ENCODE measurements at regions not wholly inside any gene's neighbourhood (a gene's known extent, or its start where the extent isn't known, plus 50 kb on each side); places are given as distances from the start of the nearest gene placed in this dataset.

- Histone ChIP-seq H4K20me1 (ENCODE audit: insufficient read depth, low read length) (no peaks in the 10 kb centered on the region), H3K9me2 (ENCODE audit: insufficient read depth, low read length) (no peaks in the 10 kb centered on the region), H3K4me1 (ENCODE audit: insufficient read depth, low read length, poor library complexity, severe bottlenecking) (no peaks in the 10 kb centered on the region), H3K4me2 (ENCODE audit: low read length) (no peak overlapping the region), H3K36me3 (ENCODE audit: insufficient read depth, low read length) (no peaks in the 10 kb centered on the region), H2AFZ (ENCODE audit: low read length) (no peak overlapping the region), H3K4me3 (ENCODE audit: low read depth, low read length, poor library complexity, severe bottlenecking) (no peak overlapping the region), H3K9me3 (ENCODE audit: low read length) (no peaks in the 10 kb centered on the region), H3K27ac (ENCODE audit: low read depth, low read length, poor library complexity, severe bottlenecking) (no peak overlapping the region), H3K79me2 (ENCODE audit: insufficient read depth, low read depth, low read length) (no peaks in the 10 kb centered on the region)
- no TSS peak for BruUV-seq (replicated peaks)
- ChIA-PET CTCF (ENCODE audit: unreplicated experiment) (no interaction called here), POLR2A (no interaction called here)
- TF ChIP-seq EZH2phosphoT487 (IDR thresholded peaks at IDR 0.05; ENCODE audit: borderline replicate concordance, low read depth, low read length), result no peak
- intact Hi-C loops (cut with micrococcal nuclease; ENCODE audit: unreplicated experiment), result no loop called here
- DNase-seq (ENCODE audit: low spot score), result no peak
Measured at GRCh38 chr2:172340394-172340793, 87.0 kb upstream of the ITGA6 start.

GRCh38 chr2:172342078-172342477 is 85.3 kb upstream of the ITGA6 start:
- Histone ChIP-seq H3K36me3 (ENCODE audit: insufficient read depth, low read length) (no peaks in the 10 kb centered on the region), H3K9me3 (ENCODE audit: low read length) (no peaks in the 10 kb centered on the region), H2AFZ (ENCODE audit: low read length) (no peak overlapping the region), H3K4me1 (ENCODE audit: insufficient read depth, low read length, poor library complexity, severe bottlenecking) (no peaks in the 10 kb centered on the region), H3K9me2 (ENCODE audit: insufficient read depth, low read length) (no peaks in the 10 kb centered on the region), H3K79me2 (ENCODE audit: insufficient read depth, low read depth, low read length) (no peaks in the 10 kb centered on the region), H3K27ac (ENCODE audit: low read depth, low read length, poor library complexity, severe bottlenecking) (no peak overlapping the region), H3K4me2 (ENCODE audit: low read length) (no peak overlapping the region), H3K4me3 (ENCODE audit: low read depth, low read length, poor library complexity, severe bottlenecking) (no peak overlapping the region), H4K20me1 (ENCODE audit: insufficient read depth, low read length) (no peaks in the 10 kb centered on the region)
- TF ChIP-seq EZH2phosphoT487 (IDR thresholded peaks at IDR 0.05; ENCODE audit: borderline replicate concordance, low read depth, low read length), result no peak
- no peak for DNase-seq (ENCODE audit: low spot score)
- intact Hi-C loops (cut with micrococcal nuclease; ENCODE audit: unreplicated experiment), result no loop called here
- ChIA-PET CTCF (ENCODE audit: unreplicated experiment) (no interaction called here), POLR2A (no interaction called here)
- no TSS peak for BruUV-seq (replicated peaks)

GRCh38 chr2:172342611-172343010 is 84.8 kb upstream of the ITGA6 start:
- H3K36me3 ChIP-seq (ENCODE audit: insufficient read depth, low read length), result no peaks in the 10 kb centered on the region
- no peak overlapping the region for H2AFZ ChIP-seq (ENCODE audit: low read length)
- H3K4me1 ChIP-seq (ENCODE audit: insufficient read depth, low read length, poor library complexity, severe bottlenecking), result no peaks in the 10 kb centered on the region
- ChIA-PET POLR2A (no interaction called here), CTCF (ENCODE audit: unreplicated experiment) (no interaction called here)
- no peak for DNase-seq (ENCODE audit: low spot score)
- no peaks in the 10 kb centered on the region for H4K20me1 ChIP-seq (ENCODE audit: insufficient read depth, low read length)
- H3K27ac ChIP-seq (ENCODE audit: low read depth, low read length, poor library complexity, severe bottlenecking), result no peak overlapping the region
- TF ChIP-seq EZH2phosphoT487 (IDR thresholded peaks at IDR 0.05; ENCODE audit: borderline replicate concordance, low read depth, low read length) (no peak), CTCF (conservative IDR thresholded peaks at IDR 0.05; ENCODE audit: low read length) (no peak)
- H3K4me2 ChIP-seq (ENCODE audit: low read length), result no peak overlapping the region
- intact Hi-C loops (cut with micrococcal nuclease; ENCODE audit: unreplicated experiment), result no loop called here
- no peaks in the 10 kb centered on the region for H3K9me3 ChIP-seq (ENCODE audit: low read length)
- no peaks in the 10 kb centered on the region for H3K79me2 ChIP-seq (ENCODE audit: insufficient read depth, low read depth, low read length)
- H3K9me2 ChIP-seq (ENCODE audit: insufficient read depth, low read length), result no peaks in the 10 kb centered on the region
- BruUV-seq (replicated peaks), result no TSS peak
- no peak overlapping the region for H3K4me3 ChIP-seq (ENCODE audit: low read depth, low read length, poor library complexity, severe bottlenecking)

- Histone ChIP-seq H3K4me3 (ENCODE audit: low read depth, low read length, poor library complexity, severe bottlenecking) (no peak overlapping the region), H3K9me3 (ENCODE audit: low read length) (no peaks in the 10 kb centered on the region), H3K4me2 (ENCODE audit: low read length) (no peak overlapping the region), H3K4me1 (ENCODE audit: insufficient read depth, low read length, poor library complexity, severe bottlenecking) (no peaks in the 10 kb centered on the region), H3K79me2 (ENCODE audit: insufficient read depth, low read depth, low read length) (no peaks in the 10 kb centered on the region), H2AFZ (ENCODE audit: low read length) (no peak overlapping the region), H3K27ac (ENCODE audit: low read depth, low read length, poor library complexity, severe bottlenecking) (no peak overlapping the region), H4K20me1 (ENCODE audit: insufficient read depth, low read length) (no peaks in the 10 kb centered on the region), H3K36me3 (ENCODE audit: insufficient read depth, low read length) (no peaks in the 10 kb centered on the region), H3K9me2 (ENCODE audit: insufficient read depth, low read length) (no peaks in the 10 kb centered on the region)
- intact Hi-C loops (cut with micrococcal nuclease; ENCODE audit: unreplicated experiment), result no loop called here
- ChIA-PET POLR2A (interaction anchor here (0.7 kb wide), 1 partner anchor 129 kb away, joined by 3 read pairs; no protein-coding TSS in a partner anchor), CTCF (ENCODE audit: unreplicated experiment) (no interaction called here)
- TF ChIP-seq EZH2phosphoT487 (IDR thresholded peaks at IDR 0.05; ENCODE audit: borderline replicate concordance, low read depth, low read length), result no peak
- no peak for TF ChIP-seq CTCF (conservative IDR thresholded peaks at IDR 0.05; ENCODE audit: low read length)
- no TSS peak for BruUV-seq (replicated peaks)
- DNase-seq (ENCODE audit: low spot score), result no peak
Measured at GRCh38 chr2:172344159-172344558, 83.2 kb upstream of the ITGA6 start.
